ENCODE measurements at regions not wholly inside any gene's neighbourhood (a gene's known extent, or its start where the extent isn't known, plus 50 kb on each side); places are given as distances from the start of the nearest gene placed in this dataset.

DNA sequence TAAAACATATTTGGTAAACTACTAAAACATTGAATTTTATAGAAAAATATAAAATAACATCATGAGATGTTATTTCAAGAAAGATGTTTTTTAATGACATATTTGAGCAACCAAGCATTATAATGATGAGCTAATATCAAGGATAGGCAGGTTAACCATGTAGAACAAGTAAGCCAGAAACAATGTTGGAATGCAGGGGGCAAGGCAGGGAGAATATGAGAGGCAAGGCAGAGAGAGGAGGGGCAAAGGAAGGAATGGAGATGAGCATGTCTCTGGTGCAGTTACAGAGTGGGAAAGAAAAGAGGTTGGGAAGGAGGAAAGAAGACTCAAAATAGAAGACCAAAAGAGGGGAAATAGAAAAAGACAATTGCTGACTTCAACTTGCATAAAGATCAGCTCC is 390.4 kb downstream of the MCTP2 start:
- no peak overlapping the region for H3K4me3 ChIP-seq (ENCODE audit: low read length)
- H3K4me1 ChIP-seq (ENCODE audit: low read length) = no peaks in the 10 kb centered on the region
- H3F3A ChIP-seq (ENCODE audit: insufficient read depth, low read length) = no peaks in the 10 kb centered on the region
- no peak for DNase-seq
- no peaks in the 10 kb centered on the region for H3K9me2 ChIP-seq (replicated peaks; ENCODE audit: insufficient read depth, low read length)
- no peak overlapping the region for H3K9ac ChIP-seq (ENCODE audit: low read length)
- no peak overlapping the region for H3K27ac ChIP-seq (ENCODE audit: low read length)
- H2AFZ ChIP-seq (ENCODE audit: low read length) = no peak overlapping the region
- H3K36me3 ChIP-seq (replicated peaks; ENCODE audit: insufficient read depth, low read length) = no peaks in the 10 kb centered on the region
- no peaks in the 10 kb centered on the region for H3K27me3 ChIP-seq (replicated peaks; ENCODE audit: insufficient read depth, low read length)
- H4K20me1 ChIP-seq (ENCODE audit: insufficient read depth, low read length) = no peaks in the 10 kb centered on the region
- no peaks in the 10 kb centered on the region for H3K79me2 ChIP-seq (ENCODE audit: low read length)
- no peak for TF ChIP-seq EZH2 (optimal IDR thresholded peaks at IDR 0.05; ENCODE audit: low read depth, low read length)
- TF ChIP-seq, protein P1, sequence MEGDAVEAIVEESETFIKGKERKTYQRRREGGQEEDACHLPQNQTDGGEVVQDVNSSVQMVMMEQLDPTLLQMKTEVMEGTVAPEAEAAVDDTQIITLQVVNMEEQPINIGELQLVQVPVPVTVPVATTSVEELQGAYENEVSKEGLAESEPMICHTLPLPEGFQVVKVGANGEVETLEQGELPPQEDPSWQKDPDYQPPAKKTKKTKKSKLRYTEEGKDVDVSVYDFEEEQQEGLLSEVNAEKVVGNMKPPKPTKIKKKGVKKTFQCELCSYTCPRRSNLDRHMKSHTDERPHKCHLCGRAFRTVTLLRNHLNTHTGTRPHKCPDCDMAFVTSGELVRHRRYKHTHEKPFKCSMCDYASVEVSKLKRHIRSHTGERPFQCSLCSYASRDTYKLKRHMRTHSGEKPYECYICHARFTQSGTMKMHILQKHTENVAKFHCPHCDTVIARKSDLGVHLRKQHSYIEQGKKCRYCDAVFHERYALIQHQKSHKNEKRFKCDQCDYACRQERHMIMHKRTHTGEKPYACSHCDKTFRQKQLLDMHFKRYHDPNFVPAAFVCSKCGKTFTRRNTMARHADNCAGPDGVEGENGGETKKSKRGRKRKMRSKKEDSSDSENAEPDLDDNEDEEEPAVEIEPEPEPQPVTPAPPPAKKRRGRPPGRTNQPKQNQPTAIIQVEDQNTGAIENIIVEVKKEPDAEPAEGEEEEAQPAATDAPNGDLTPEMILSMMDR (IDR thresholded peaks at IDR 0.05; ENCODE audit: low read length) = no peak
- TF ChIP-seq EZH2phosphoT487 (IDR thresholded peaks at IDR 0.05; ENCODE audit: low read length) = no peak
- H3K4me2 ChIP-seq (ENCODE audit: low read depth, low read length) = no peak overlapping the region
- no peaks in the 10 kb centered on the region for H3K9me3 ChIP-seq (replicated peaks; ENCODE audit: insufficient read depth, low read length)

DNA sequence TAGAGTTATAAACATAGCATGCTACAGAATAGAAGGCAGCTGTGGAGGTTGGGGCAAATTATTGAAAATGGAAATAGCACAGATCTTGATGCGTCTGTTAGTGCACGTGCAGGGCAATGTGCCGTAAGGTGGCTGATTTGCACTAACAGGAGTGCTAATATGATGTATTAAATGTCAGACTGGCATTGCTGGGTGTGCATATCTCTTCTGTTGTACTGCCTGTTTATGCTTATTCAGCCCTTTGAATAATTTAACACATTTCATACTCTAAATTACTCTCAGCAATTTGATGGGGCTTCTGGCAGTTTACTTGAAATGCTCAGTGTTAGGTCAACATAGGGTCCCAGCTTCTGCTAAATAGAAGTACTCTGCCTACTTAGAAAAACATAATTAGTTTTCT is 395.6 kb downstream of the MCTP2 start:
- TF ChIP-seq EZH2 (optimal IDR thresholded peaks at IDR 0.05; ENCODE audit: low read depth, low read length) (no peak), EZH2phosphoT487 (IDR thresholded peaks at IDR 0.05; ENCODE audit: low read length) (no peak)
- TF ChIP-seq, protein P1 (IDR thresholded peaks at IDR 0.05; ENCODE audit: low read length) = no peak
- Histone ChIP-seq H3F3A (ENCODE audit: insufficient read depth, low read length) (no peaks in the 10 kb centered on the region), H3K4me3 (ENCODE audit: low read length) (no peak overlapping the region), H3K9ac (ENCODE audit: low read length) (no peak overlapping the region), H3K27me3 (replicated peaks; ENCODE audit: insufficient read depth, low read length) (no peaks in the 10 kb centered on the region), H4K20me1 (ENCODE audit: insufficient read depth, low read length) (no peaks in the 10 kb centered on the region), H3K9me3 (replicated peaks; ENCODE audit: insufficient read depth, low read length) (no peaks in the 10 kb centered on the region), H3K79me2 (ENCODE audit: low read length) (no peaks in the 10 kb centered on the region), H3K4me1 (ENCODE audit: low read length) (no peaks in the 10 kb centered on the region), H3K36me3 (replicated peaks; ENCODE audit: insufficient read depth, low read length) (no peaks in the 10 kb centered on the region), H3K9me2 (replicated peaks; ENCODE audit: insufficient read depth, low read length) (no peaks in the 10 kb centered on the region), H3K4me2 (ENCODE audit: low read depth, low read length) (no peak overlapping the region), H2AFZ (ENCODE audit: low read length) (no peak overlapping the region), H3K27ac (ENCODE audit: low read length) (no peak overlapping the region)
- DNase-seq = no peak

DNA sequence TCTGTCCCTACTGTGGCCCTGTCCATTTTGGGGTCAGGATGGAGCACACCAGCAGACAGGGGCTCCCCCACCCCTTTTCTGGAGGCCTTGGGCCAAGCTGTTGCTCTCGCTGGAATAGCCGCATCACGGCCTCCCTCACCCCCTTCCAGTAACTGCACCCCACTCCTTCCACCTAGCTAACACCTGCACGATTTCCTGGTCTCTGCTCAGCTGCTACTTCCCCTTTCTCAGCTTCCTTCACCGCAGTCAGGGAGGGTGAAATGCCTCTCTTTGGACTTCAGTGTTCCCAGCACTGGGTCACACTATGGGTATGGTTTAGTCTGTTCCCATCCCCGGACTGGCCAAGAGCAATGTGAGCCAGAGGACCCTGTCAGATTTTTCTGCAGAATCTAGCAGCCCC is 400.2 kb downstream of the MCTP2 start:
- Histone ChIP-seq H3K4me2 (ENCODE audit: low read depth, low read length) (no peak overlapping the region; the same call in 1 of the 2 replicates), H3K27ac (ENCODE audit: low read length) (no peak overlapping the region), H2AFZ (ENCODE audit: low read length) (no peak overlapping the region), H3K9me2 (replicated peaks; ENCODE audit: insufficient read depth, low read length) (no peaks in the 10 kb centered on the region), H3K4me1 (ENCODE audit: low read length) (no peaks in the 10 kb centered on the region), H3F3A (ENCODE audit: insufficient read depth, low read length) (no peaks in the 10 kb centered on the region), H4K20me1 (ENCODE audit: insufficient read depth, low read length) (no peaks in the 10 kb centered on the region), H3K9ac (ENCODE audit: low read length) (no peak overlapping the region), H3K36me3 (replicated peaks; ENCODE audit: insufficient read depth, low read length) (no peaks in the 10 kb centered on the region), H3K27me3 (replicated peaks; ENCODE audit: insufficient read depth, low read length) (no peaks in the 10 kb centered on the region), H3K9me3 (replicated peaks; ENCODE audit: insufficient read depth, low read length) (no peaks in the 10 kb centered on the region), H3K4me3 (ENCODE audit: low read length) (no peak overlapping the region), H3K79me2 (ENCODE audit: low read length) (no peaks in the 10 kb centered on the region)
- TF ChIP-seq, protein P1 (IDR thresholded peaks at IDR 0.05; ENCODE audit: low read length) = no peak
- TF ChIP-seq EZH2 (optimal IDR thresholded peaks at IDR 0.05; ENCODE audit: low read depth, low read length) (no peak), EZH2phosphoT487 (IDR thresholded peaks at IDR 0.05; ENCODE audit: low read length) (no peak)
- no peak for DNase-seq

Data from MM.1S (cell line).